ENCODE measurements at regions not wholly inside any gene's neighbourhood (a gene's known extent, or its start where the extent isn't known, plus 50 kb on each side); places are given as distances from the start of the nearest gene placed in this dataset.
"Not testable (repeated sequence)": the region's sequence is repeated elsewhere in the genome, so short reads cannot be mapped to it uniquely, and the experiment has no call there.

DNA sequence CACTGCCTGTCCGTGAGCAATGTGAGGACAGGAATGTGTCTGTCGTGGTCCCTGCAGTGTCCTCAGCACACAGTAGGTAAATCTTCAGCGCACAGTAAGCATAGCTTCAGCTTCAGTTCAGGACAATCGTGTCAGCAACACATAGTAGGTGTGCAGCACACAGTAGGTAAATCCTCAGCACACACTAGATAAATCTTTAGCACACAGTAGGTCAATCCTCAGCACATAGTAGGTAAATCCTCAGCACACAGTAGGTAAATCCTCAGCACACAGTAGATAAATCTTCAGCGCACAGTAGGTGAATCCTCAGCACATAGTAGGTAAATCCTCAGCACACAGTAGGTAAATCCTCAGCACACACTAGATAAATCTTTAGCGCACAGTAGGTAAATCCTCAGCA is 102.4 kb downstream of the MICALL2 start:
- not testable (repeated sequence) for H3K27me3 ChIP-seq (ENCODE audit: control insufficient read depth, insufficient read depth, low read length); H3K36me3 ChIP-seq (ENCODE audit: control insufficient read depth, insufficient read depth, low read length); H3K9me3 ChIP-seq (ENCODE audit: control insufficient read depth, insufficient read depth, low read length); H3K4me1 ChIP-seq (ENCODE audit: control insufficient read depth, insufficient read depth, low read length); DNase-seq (ENCODE audit: low read depth in 4 of 6, low spot score in 6 of 6); H3K27ac ChIP-seq (ENCODE audit: low read depth, low read length); H3K4me3 ChIP-seq (ENCODE audit: low read depth, low read length)
- WGBS (ENCODE audit: insufficient coverage), result 95% methylated on average over 4 of the region's 6 CpGs

DNA sequence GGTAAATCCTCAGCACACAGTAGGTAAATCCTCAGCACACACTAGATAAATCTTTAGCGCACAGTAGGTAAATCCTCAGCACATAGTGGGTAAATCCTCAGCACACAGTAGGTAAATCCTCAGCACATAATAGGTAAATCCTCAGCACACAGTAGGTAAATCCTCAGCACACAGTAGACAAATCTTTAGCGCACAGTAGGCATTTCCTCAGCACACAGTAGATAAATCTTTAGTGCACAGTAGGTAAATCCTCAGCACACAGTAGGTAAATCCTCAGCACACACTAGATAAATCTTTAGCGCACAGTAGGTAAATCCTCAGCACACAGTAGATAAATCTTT is 102.0 kb downstream of the MICALL2 start:
- DNase-seq (ENCODE audit: low read depth in 4 of 6, low spot score in 6 of 6); H3K27me3 ChIP-seq (ENCODE audit: control insufficient read depth, insufficient read depth, low read length); H3K9me3 ChIP-seq (ENCODE audit: control insufficient read depth, insufficient read depth, low read length); H3K4me3 ChIP-seq (ENCODE audit: low read depth, low read length); H3K36me3 ChIP-seq (ENCODE audit: control insufficient read depth, insufficient read depth, low read length); H3K4me1 ChIP-seq (ENCODE audit: control insufficient read depth, insufficient read depth, low read length); H3K27ac ChIP-seq (ENCODE audit: low read depth, low read length): not testable (repeated sequence)
- 100% methylated on average over 2 of the region's 3 CpGs for WGBS (ENCODE audit: insufficient coverage)

DNA sequence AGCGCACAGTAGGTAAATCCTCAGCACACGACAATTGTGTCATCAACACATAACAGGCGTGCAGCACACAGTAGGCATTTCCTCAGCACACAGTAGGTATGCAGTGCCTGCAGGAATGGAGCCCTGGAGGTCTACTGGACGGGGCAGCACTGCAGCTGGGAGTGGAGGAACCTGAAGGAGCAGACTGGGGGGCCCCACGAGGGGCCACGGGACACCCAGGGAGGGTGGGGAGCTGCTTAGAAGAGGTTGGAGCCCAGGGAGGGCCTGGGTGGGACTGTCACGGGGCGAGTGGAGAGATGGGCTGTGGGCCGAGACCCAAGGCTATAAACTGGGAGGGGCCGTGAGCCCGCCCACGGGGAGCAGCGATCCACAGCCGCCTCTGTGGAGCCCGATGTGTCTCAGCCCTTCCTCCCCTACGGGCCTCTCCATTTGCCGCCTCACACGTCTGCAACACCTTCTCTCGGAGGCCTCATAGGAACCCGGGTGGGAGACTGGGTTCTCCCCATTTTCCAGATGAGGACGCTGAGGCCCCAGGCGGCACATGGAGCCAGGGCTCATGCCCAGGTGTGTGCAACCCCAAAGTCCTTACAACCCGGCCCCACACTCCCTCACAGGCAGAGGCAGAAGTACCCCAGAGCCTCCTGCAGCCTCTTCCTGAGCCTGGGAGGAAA is 101.5 kb downstream of the MICALL2 start:
- H3K9me3 ChIP-seq (ENCODE audit: control insufficient read depth, insufficient read depth, low read length), result no peaks in the 10 kb centered on the region
- H3K36me3 ChIP-seq (ENCODE audit: control insufficient read depth, insufficient read depth, low read length), result no peaks in the 10 kb centered on the region
- WGBS (ENCODE audit: insufficient coverage), result 74% methylated on average over 23 of the region's 23 CpGs
- no peaks in the 10 kb centered on the region for H3K27me3 ChIP-seq (ENCODE audit: control insufficient read depth, insufficient read depth, low read length)
- no peak for DNase-seq (ENCODE audit: low read depth in 4 of 6, low spot score in 6 of 6)
- H3K27ac ChIP-seq (ENCODE audit: low read depth, low read length), result no peak overlapping the region
- H3K4me3 ChIP-seq (ENCODE audit: low read depth, low read length), result no peak overlapping the region
- no peaks in the 10 kb centered on the region for H3K4me1 ChIP-seq (ENCODE audit: control insufficient read depth, insufficient read depth, low read length)

DNA sequence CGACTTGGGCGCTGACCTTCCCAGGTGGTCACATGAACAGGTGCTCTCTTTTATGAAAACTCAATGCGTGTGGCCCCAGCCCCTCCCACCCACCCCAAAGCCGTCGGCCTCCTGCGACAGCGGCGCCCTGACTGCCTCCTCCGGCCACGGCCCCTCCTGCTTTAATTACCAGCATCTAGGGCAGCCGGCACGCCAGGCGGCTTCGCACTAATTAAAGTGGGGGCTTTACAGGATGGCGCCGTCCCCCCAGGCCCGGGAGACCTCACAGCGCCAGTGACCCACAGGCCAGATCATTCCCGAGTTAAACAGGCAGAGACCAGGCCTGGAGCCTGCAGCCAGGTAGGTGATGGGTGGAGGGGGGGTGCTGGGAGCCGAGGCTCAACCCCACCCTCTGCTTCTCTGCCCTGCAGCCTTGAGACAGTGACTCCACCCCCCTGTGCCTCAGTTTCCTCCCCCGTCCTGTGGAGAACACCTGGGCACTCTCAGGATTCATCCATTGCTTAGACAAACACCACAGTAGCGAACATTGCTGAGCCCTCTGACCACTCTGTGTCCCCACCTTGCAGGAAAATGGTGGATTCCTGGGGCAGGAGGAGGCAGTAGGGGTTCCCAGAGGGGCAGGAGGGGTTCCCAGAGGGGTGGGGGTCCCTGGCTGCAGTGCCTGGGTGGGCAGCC is 100.8 kb downstream of the MICALL2 start:
- 34% methylated on average over 17 of the region's 22 CpGs for WGBS (ENCODE audit: insufficient coverage)
- H3K36me3 ChIP-seq (ENCODE audit: control insufficient read depth, insufficient read depth, low read length), result no peaks in the 10 kb centered on the region
- H3K4me1 ChIP-seq (ENCODE audit: control insufficient read depth, insufficient read depth, low read length), result no peaks in the 10 kb centered on the region
- no peaks in the 10 kb centered on the region for H3K9me3 ChIP-seq (ENCODE audit: control insufficient read depth, insufficient read depth, low read length)
- H3K27ac ChIP-seq (ENCODE audit: low read depth, low read length), result no peak overlapping the region
- H3K4me3 ChIP-seq (ENCODE audit: low read depth, low read length), result no peak overlapping the region
- H3K27me3 ChIP-seq (ENCODE audit: control insufficient read depth, insufficient read depth, low read length), result no peaks in the 10 kb centered on the region
- no peak for DNase-seq (ENCODE audit: low read depth in 4 of 6, low spot score in 6 of 6)

DNA sequence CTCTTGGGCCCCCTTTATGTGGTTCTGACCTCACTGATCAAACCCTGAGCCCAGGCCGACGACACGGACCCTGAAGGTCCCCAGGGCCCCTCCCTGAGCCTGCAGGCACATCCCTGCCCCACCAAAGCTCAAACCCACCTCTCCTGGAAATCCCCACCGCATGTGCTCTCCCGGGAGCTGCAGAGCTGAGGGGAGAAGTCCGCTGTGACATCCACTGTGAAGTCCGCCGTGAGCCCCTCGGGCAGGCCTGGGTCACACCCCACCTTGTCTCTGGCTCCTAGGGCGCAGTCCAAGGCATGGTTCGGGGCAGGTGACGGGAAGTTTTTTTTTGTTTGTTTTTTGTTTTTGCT is 100.2 kb downstream of the MICALL2 start:
- DNase-seq (ENCODE audit: low read depth in 4 of 6, low spot score in 6 of 6), result no peak

DNA sequence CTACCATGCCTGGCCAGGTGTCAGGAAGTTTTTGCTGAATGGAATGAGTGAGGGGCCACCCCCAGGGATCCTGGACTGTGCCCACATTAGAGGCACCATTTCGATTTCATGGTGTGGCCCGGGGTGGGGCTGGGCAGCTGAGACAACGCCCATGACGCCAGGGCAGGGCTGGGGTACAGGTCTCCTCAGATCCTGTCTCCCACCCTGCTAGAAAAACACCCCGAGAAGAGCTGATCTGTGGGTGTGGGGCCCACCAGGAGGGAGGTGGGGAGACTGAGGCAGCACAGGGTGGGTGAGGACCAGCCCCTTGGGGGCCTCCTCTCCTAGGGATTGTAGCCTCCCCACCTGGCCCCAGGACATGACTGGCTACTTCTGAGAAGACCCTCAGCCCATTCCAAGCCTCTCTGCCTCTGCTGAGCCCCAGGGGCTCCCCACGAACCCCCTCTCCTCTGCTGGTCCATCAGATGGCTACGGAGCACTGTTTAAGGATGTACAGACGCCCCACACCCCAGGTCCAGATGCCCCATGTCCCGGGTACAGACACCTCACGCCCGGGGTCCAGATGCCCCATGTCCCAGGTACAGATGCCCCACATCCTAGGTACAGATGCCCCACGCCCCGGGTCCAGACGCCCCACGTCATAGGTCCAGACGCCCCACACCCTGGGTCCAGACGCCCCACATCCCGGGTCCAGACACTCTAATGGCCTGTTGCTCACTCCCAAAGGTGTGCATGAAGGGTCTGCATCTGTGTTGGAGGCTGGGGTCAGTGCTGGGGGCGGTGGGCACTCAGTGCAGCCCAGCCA is 99.4 kb downstream of the MICALL2 start:
- Histone ChIP-seq H3K27ac (ENCODE audit: low read depth, low read length) (no peak overlapping the region), H3K36me3 (ENCODE audit: control insufficient read depth, insufficient read depth, low read length) (peaks cover 3% of the 10 kb centered on the region), H3K4me1 (ENCODE audit: control insufficient read depth, insufficient read depth, low read length) (no peaks in the 10 kb centered on the region), H3K4me3 (ENCODE audit: low read depth, low read length) (no peak overlapping the region), H3K9me3 (ENCODE audit: control insufficient read depth, insufficient read depth, low read length) (no peaks in the 10 kb centered on the region), H3K27me3 (ENCODE audit: control insufficient read depth, insufficient read depth, low read length) (no peaks in the 10 kb centered on the region)
- DNase-seq (ENCODE audit: low read depth in 4 of 6, low spot score in 6 of 6), result no peak
- 93% methylated on average over 15 of the region's 19 CpGs for WGBS (ENCODE audit: insufficient coverage)

More for the DNA sequence above, 100.2 kb downstream of the MICALL2 start:
- H3K4me3 ChIP-seq (ENCODE audit: low read depth, low read length), result no peak overlapping the region
- H3K27ac ChIP-seq (ENCODE audit: low read depth, low read length), result no peak overlapping the region
- no peaks in the 10 kb centered on the region for H3K4me1 ChIP-seq (ENCODE audit: control insufficient read depth, insufficient read depth, low read length)
- no peaks in the 10 kb centered on the region for H3K9me3 ChIP-seq (ENCODE audit: control insufficient read depth, insufficient read depth, low read length)
- H3K36me3 ChIP-seq (ENCODE audit: control insufficient read depth, insufficient read depth, low read length), result no peaks in the 10 kb centered on the region
- WGBS (ENCODE audit: insufficient coverage), result 66% methylated on average over 9 of the region's 12 CpGs
- no peaks in the 10 kb centered on the region for H3K27me3 ChIP-seq (ENCODE audit: control insufficient read depth, insufficient read depth, low read length)

DNA sequence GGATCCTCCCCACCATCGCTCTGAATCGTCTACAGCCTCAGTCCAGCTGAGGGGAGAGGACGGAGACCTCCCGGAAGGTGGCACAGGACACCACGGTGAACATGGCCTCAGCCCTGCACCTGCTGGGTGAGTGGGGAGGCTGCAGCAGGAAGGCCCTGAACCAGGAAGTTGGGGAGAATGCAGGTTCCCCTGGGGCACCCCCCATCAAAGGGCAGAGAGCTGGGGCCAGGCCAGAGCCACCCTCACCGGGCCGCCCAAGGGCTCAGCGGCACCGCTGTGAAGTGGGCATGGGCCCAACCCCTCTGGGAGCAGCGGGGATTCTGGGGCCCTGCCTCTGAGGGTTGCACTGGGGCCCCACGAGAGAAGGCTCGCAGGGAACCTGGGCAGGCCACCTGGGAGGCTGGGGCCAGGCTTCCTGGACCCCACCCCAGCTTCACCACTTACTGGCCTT is 98.7 kb downstream of the MICALL2 start:
- H3K27me3 ChIP-seq (ENCODE audit: control insufficient read depth, insufficient read depth, low read length), result peaks cover 3% of the 10 kb centered on the region
- H3K27ac ChIP-seq (ENCODE audit: low read depth, low read length), result no peak overlapping the region
- H3K4me3 ChIP-seq (ENCODE audit: low read depth, low read length), result no peak overlapping the region
- H3K9me3 ChIP-seq (ENCODE audit: control insufficient read depth, insufficient read depth, low read length), result no peaks in the 10 kb centered on the region
- DNase-seq (ENCODE audit: low read depth in 4 of 6, low spot score in 6 of 6), result no peak
- peaks cover 3% of the 10 kb centered on the region for H3K36me3 ChIP-seq (ENCODE audit: control insufficient read depth, insufficient read depth, low read length)
- H3K4me1 ChIP-seq (ENCODE audit: control insufficient read depth, insufficient read depth, low read length), result no peaks in the 10 kb centered on the region
- 74% methylated on average over 5 of the region's 12 CpGs for WGBS (ENCODE audit: insufficient coverage)

DNA sequence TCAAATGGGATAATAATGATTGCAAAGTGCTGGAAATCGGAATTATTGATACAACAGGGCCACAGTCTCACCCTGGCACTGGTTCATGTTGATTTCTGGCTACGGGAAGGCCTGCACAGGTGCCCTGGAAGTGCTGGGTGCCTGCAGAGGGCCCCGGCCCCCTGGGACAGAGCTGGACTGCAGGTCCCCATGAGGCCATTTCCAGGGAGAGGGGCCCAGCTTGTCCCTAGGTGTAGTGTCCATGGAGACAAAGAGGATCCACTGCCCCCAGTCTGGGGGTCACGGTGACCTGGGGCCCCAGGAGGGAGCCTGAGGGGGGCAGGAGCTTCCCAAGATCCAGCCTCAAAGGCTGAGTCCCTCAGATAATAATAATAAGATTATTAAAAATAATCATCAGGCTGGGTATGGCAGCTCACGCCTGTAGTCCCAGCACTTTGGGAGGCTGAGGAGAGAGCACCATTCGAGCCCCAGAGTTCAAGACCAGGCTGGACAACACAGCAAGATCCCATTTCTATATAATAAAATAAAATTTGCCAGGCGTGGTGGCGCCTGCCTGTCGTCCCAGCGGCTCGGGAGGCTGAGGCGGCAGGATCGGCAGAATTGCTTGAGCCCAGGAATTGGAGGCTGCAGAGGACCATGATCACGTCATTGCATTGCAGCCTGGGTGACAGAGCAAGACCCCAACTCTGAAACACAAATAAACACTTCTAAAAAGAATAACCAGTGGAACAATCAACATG is 98.1 kb downstream of the MICALL2 start:
- no peak for DNase-seq (ENCODE audit: low read depth in 4 of 6, low spot score in 6 of 6)
- Histone ChIP-seq H3K27me3 (ENCODE audit: control insufficient read depth, insufficient read depth, low read length) (peaks cover 4% of the 10 kb centered on the region), H3K4me3 (ENCODE audit: low read depth, low read length) (no peak overlapping the region), H3K27ac (ENCODE audit: low read depth, low read length) (no peak overlapping the region), H3K4me1 (ENCODE audit: control insufficient read depth, insufficient read depth, low read length) (no peaks in the 10 kb centered on the region), H3K9me3 (ENCODE audit: control insufficient read depth, insufficient read depth, low read length) (no peaks in the 10 kb centered on the region), H3K36me3 (ENCODE audit: control insufficient read depth, insufficient read depth, low read length) (peaks cover 3% of the 10 kb centered on the region)
- WGBS (ENCODE audit: insufficient coverage), result 86% methylated on average over 3 of the region's 14 CpGs

DNA sequence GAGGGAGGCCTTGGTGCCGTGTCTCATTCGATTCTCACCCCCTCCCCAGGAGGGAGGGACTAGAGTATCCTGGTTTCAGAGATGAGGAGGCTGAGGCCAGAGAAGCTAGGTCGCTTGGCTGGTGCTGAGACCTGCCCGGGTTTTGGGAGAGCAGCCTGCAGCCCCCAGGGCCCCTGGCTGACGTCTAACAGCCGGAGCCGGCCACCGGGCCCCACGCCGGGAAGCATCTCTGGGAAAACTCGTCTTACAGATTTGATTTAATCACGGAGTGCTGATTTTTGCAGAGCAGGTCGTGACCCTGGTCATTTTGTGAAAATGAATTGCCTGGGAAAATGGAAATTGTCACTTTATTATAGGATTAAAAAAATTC is 97.5 kb downstream of the MICALL2 start:
- WGBS (ENCODE audit: insufficient coverage), result 58% methylated on average over 10 of the region's 13 CpGs
- Histone ChIP-seq H3K4me3 (ENCODE audit: low read depth, low read length) (no peak overlapping the region), H3K4me1 (ENCODE audit: control insufficient read depth, insufficient read depth, low read length) (no peaks in the 10 kb centered on the region), H3K9me3 (ENCODE audit: control insufficient read depth, insufficient read depth, low read length) (no peaks in the 10 kb centered on the region), H3K36me3 (ENCODE audit: control insufficient read depth, insufficient read depth, low read length) (peaks cover 3% of the 10 kb centered on the region), H3K27me3 (ENCODE audit: control insufficient read depth, insufficient read depth, low read length) (peaks cover 9% of the 10 kb centered on the region), H3K27ac (ENCODE audit: low read depth, low read length) (no peak overlapping the region)
- DNase-seq (ENCODE audit: low read depth in 4 of 6, low spot score in 6 of 6), result no peak

Measured in spinal cord (tissue), 9 donors.